Adrenal gland (tissue), 5 donors: ENCODE measurements at regions not wholly inside any gene's neighbourhood (a gene's known extent, or its start where the extent isn't known, plus 50 kb on each side); places are given as distances from the start of the nearest gene placed in this dataset.

Source experiments
- POLR2A ChIP-seq, 2 donors: fragments of 450-650 bp; IDR thresholded peaks; one replicate each; pipeline ENCODE4 v1.6.1; 2017; ENCODE audit warnings: antibody characterized with exemption in 2 of 2, mild to moderate bottlenecking in 2 of 2, moderate library complexity in 1 of 2
- TF ChIP-seq, protein P1 (sequence below), 6 experiments: fragments of 450-650 bp in 4 of 6; fragments of 200-600 bp in 2 of 6; sonication (generic) in 1 of 6; IDR thresholded peaks; 1 replicate in 5 of 6; 2 replicates in 1 of 6; pipeline versions ENCODE4 v1.5.1 to v1.8.0; 2016 to 2021; ENCODE audit warnings: antibody characterized with exemption in 6 of 6, mild to moderate bottlenecking in 2 of 6, moderate library complexity in 1 of 6
- donor health status: DM: no; HTN: no; CAD: no.

GRCh38 chr3:73729969-73730440 is 105.3 kb upstream of the PDZRN3 start:
- TF ChIP-seq, protein P1, sequence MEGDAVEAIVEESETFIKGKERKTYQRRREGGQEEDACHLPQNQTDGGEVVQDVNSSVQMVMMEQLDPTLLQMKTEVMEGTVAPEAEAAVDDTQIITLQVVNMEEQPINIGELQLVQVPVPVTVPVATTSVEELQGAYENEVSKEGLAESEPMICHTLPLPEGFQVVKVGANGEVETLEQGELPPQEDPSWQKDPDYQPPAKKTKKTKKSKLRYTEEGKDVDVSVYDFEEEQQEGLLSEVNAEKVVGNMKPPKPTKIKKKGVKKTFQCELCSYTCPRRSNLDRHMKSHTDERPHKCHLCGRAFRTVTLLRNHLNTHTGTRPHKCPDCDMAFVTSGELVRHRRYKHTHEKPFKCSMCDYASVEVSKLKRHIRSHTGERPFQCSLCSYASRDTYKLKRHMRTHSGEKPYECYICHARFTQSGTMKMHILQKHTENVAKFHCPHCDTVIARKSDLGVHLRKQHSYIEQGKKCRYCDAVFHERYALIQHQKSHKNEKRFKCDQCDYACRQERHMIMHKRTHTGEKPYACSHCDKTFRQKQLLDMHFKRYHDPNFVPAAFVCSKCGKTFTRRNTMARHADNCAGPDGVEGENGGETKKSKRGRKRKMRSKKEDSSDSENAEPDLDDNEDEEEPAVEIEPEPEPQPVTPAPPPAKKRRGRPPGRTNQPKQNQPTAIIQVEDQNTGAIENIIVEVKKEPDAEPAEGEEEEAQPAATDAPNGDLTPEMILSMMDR (IDR thresholded peaks at IDR 0.05) = no peak
- TF ChIP-seq POLR2A (IDR thresholded peaks at IDR 0.05) = no peak
